Trophoblast cell (in vitro differentiated cells and primary cell): ENCODE measurements at regions not wholly inside any gene's neighbourhood (a gene's known extent, or its start where the extent isn't known, plus 50 kb on each side); places are given as distances from the start of the nearest gene placed in this dataset.

ENCODE experiments used
- DNase-seq, 2 donors: peaks; one replicate each; pipeline ENCODE4 v3.0.0-alpha.2; 2016
- H2AFZ ChIP-seq: 2 replicates; pipeline ENCODE4 v1.6.1; 2013; ENCODE audit warnings: low read length, moderate library complexity, mild to moderate bottlenecking; ENCODE audit not compliant: insufficient read depth, poor library complexity
- H2AK5ac ChIP-seq: 2 replicates; pipeline ENCODE4 v1.6.1; 2013; ENCODE audit warnings: mild to moderate bottlenecking, low read length
- H2BK120ac ChIP-seq: 2 replicates; pipeline ENCODE4 v1.6.1; 2013; ENCODE audit warnings: low read length, mild to moderate bottlenecking, moderate library complexity; ENCODE audit not compliant: insufficient read depth, poor library complexity
- H2BK12ac ChIP-seq: 2 replicates; pipeline ENCODE4 v1.6.1; 2013; ENCODE audit warnings: mild to moderate bottlenecking, low read length, moderate library complexity
- H2BK5ac ChIP-seq: 2 replicates; pipeline ENCODE4 v1.6.1; 2013; ENCODE audit warnings: low read length, low read depth, moderate library complexity, mild to moderate bottlenecking; ENCODE audit not compliant: poor library complexity
- H3K14ac ChIP-seq: 2 replicates; pipeline ENCODE4 v1.6.1; 2013; ENCODE audit warnings: mild to moderate bottlenecking, low read length
- H3K18ac ChIP-seq: 2 replicates; pipeline ENCODE4 v1.6.1; 2013; ENCODE audit warnings: mild to moderate bottlenecking, low read length
- H3K23ac ChIP-seq: 2 replicates; pipeline ENCODE4 v1.6.1; 2013; ENCODE audit warnings: low read length
- H3K27ac ChIP-seq: 2 replicates; pipeline ENCODE4 v1.5.1; 2013; ENCODE audit warnings: low read depth, mild to moderate bottlenecking, inconsistent platforms, low read length, moderate library complexity
- H3K27me3 ChIP-seq: 2 replicates; pipeline ENCODE4 v1.6.1; 2013; ENCODE audit warnings: inconsistent platforms, mild to moderate bottlenecking, low read length, moderate library complexity; ENCODE audit not compliant: insufficient read depth
- H3K36me3 ChIP-seq, 2 experiments: 1 replicate in 1 of 2; 2 replicates in 1 of 2; pipeline ENCODE4 v1.6.1; 2013; ENCODE audit warnings: low read length in 2 of 2, mild to moderate bottlenecking in 2 of 2, moderate library complexity in 1 of 2; ENCODE audit not compliant: insufficient read depth in 2 of 2, control insufficient read depth in 1 of 2
- H3K4ac ChIP-seq: 2 replicates; pipeline ENCODE4 v1.6.1; 2013; ENCODE audit warnings: low read depth, mild to moderate bottlenecking, low read length, moderate library complexity
- H3K4me1 ChIP-seq, 2 experiments: 1 replicate in 1 of 2; 2 replicates in 1 of 2; pipeline ENCODE4 v1.6.1; 2013; ENCODE audit warnings: low read length in 2 of 2, mild to moderate bottlenecking in 2 of 2, moderate library complexity in 1 of 2; ENCODE audit not compliant: insufficient read depth in 2 of 2, control insufficient read depth in 1 of 2
- H3K4me2 ChIP-seq: 2 replicates; pipeline ENCODE4 v1.6.1; 2013; ENCODE audit warnings: inconsistent platforms, mild to moderate bottlenecking, low read length, moderate library complexity
- H3K4me3 ChIP-seq: 2 replicates; pipeline ENCODE4 v1.5.1; 2013; ENCODE audit warnings: mild to moderate bottlenecking, low read depth, low read length, inconsistent platforms
- H3K79me1 ChIP-seq: one replicate; pipeline ENCODE4 v1.6.1; 2013; ENCODE audit warnings: low read length
- H3K79me2 ChIP-seq: 2 replicates; pipeline ENCODE4 v1.6.1; 2013; ENCODE audit warnings: low read length, mild to moderate bottlenecking; ENCODE audit not compliant: control insufficient read depth, insufficient read depth, poor library complexity
- H3K9ac ChIP-seq: 2 replicates; pipeline ENCODE4 v1.6.1; 2013; ENCODE audit warnings: mild to moderate bottlenecking, low read length
- H3K9me3 ChIP-seq: 2 replicates; pipeline ENCODE4 v1.6.1; 2013; ENCODE audit warnings: low read depth, mild to moderate bottlenecking, control low read depth, inconsistent platforms, low read length; ENCODE audit not compliant: insufficient read depth
- H4K12ac ChIP-seq: 2 replicates; pipeline ENCODE4 v1.6.1; 2013; ENCODE audit warnings: low read depth, mild to moderate bottlenecking, low read length, moderate library complexity
- H4K8ac ChIP-seq: 2 replicates; pipeline ENCODE4 v1.6.1; 2013; ENCODE audit warnings: low read depth, mild to moderate bottlenecking, low read length, moderate library complexity
- H4K91ac ChIP-seq: one replicate; pipeline ENCODE4 v1.6.1; 2013; ENCODE audit warnings: low read depth, mild to moderate bottlenecking, low read length, moderate library complexity
- WGBS: extraction: QIAGEN DNeasy Blood & Tissue Kit; methylation state at CpG from one replicate; pipeline ENCODE4 v1.1.7; 2013; ENCODE audit warnings: missing lambda C conversion rate; ENCODE audit not compliant: insufficient read length, insufficient coverage; ENCODE audit errors: extremely low coverage; 5-methylcytosine and 5-hydroxymethylcytosine counted together

GRCh38 chr1:57989877-57990276, 556.6 kb downstream of the OMA1 start:
- WGBS, result no CpG with 5 or more reads among the region's 1 CpG
- no peak overlapping the region for H3K18ac ChIP-seq

GRCh38 chr1:57987523-57987922, 559.0 kb downstream of the OMA1 start:
- Histone ChIP-seq H3K9ac (no peak overlapping the region), H3K23ac (no peak overlapping the region), H3K4ac (no peak overlapping the region), H4K12ac (no peak overlapping the region), H3K36me3 (no peaks in the 10 kb centered on the region), H4K91ac (no peak overlapping the region), H3K79me2 (no peaks in the 10 kb centered on the region), H3K27me3 (no peaks in the 10 kb centered on the region), H3K4me2 (no peak overlapping the region), H3K4me1 (no peaks in the 10 kb centered on the region), H4K8ac (no peak overlapping the region), H2BK120ac (no peak overlapping the region), H3K79me1 (no peaks in the 10 kb centered on the region), H3K18ac (no peak overlapping the region), H3K4me3 (no peak overlapping the region), H3K9me3 (no peaks in the 10 kb centered on the region), H2BK12ac (no peak overlapping the region), H3K14ac (no peak overlapping the region), H3K27ac (no peak overlapping the region), H2AFZ (no peak overlapping the region), H2BK5ac (no peak overlapping the region), H2AK5ac (no peak overlapping the region)
- no peak for DNase-seq
- WGBS, result no CpG with 5 or more reads among the region's 4 CpGs

More at GRCh38 chr1:57989877-57990276, 556.6 kb downstream of the OMA1 start:
- H3K79me1 ChIP-seq, result no peaks in the 10 kb centered on the region
- no peak overlapping the region for H4K91ac ChIP-seq
- no peaks in the 10 kb centered on the region for H3K36me3 ChIP-seq
- H3K9me3 ChIP-seq, result no peaks in the 10 kb centered on the region
- H2BK12ac ChIP-seq, result no peak overlapping the region
- H3K4me2 ChIP-seq, result no peak overlapping the region
- H3K4me1 ChIP-seq, result no peaks in the 10 kb centered on the region
- no peaks in the 10 kb centered on the region for H3K79me2 ChIP-seq
- H2AK5ac ChIP-seq, result no peak overlapping the region
- DNase-seq, result no peak
- H2AFZ ChIP-seq, result no peak overlapping the region
- no peak overlapping the region for H3K4ac ChIP-seq
- no peak overlapping the region for H3K9ac ChIP-seq
- no peak overlapping the region for H3K4me3 ChIP-seq
- H3K27me3 ChIP-seq, result no peaks in the 10 kb centered on the region
- no peak overlapping the region for H3K27ac ChIP-seq
- H4K8ac ChIP-seq, result no peak overlapping the region
- no peak overlapping the region for H3K23ac ChIP-seq
- no peak overlapping the region for H2BK120ac ChIP-seq
- H2BK5ac ChIP-seq, result no peak overlapping the region
- H4K12ac ChIP-seq, result no peak overlapping the region
- no peak overlapping the region for H3K14ac ChIP-seq

DNA sequence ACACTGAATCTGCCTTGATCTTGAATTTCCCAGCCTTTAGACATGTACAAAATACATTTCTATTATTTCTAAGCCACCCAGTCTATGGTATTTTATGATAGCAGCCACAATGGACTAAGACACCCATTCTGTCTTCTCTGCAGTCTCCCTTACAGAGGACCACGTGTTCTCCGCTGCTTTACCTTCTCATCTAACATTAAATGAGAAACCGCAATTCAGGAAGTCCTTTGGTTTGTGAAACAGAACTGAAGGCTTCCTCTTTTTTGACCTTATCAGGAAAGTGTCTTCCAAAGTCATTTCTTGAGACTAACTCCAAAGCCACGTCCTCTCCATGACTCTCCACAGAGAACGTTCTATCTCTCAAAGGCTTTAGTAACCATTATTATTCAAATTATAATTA, 560.1 kb downstream of the OMA1 start:
- H3K4me2 ChIP-seq, result no peak overlapping the region
- H3K4me3 ChIP-seq, result no peak overlapping the region
- no peak overlapping the region for H2BK5ac ChIP-seq
- no CpG with 5 or more reads among the region's 5 CpGs for WGBS
- H3K79me2 ChIP-seq, result no peaks in the 10 kb centered on the region
- no peak overlapping the region for H2BK120ac ChIP-seq
- H3K23ac ChIP-seq, result no peak overlapping the region
- H3K27ac ChIP-seq, result no peak overlapping the region
- no peak overlapping the region for H3K18ac ChIP-seq
- H3K14ac ChIP-seq, result no peak overlapping the region
- no peak overlapping the region for H3K9ac ChIP-seq
- no peaks in the 10 kb centered on the region for H3K9me3 ChIP-seq
- no peaks in the 10 kb centered on the region for H3K27me3 ChIP-seq
- no peak overlapping the region for H4K91ac ChIP-seq
- no peak overlapping the region for H3K4ac ChIP-seq
- H3K36me3 ChIP-seq, result no peaks in the 10 kb centered on the region
- H4K8ac ChIP-seq, result no peak overlapping the region
- no peaks in the 10 kb centered on the region for H3K79me1 ChIP-seq
- no peak overlapping the region for H2BK12ac ChIP-seq
- H2AK5ac ChIP-seq, result no peak overlapping the region
- H2AFZ ChIP-seq, result no peak overlapping the region
- no peaks in the 10 kb centered on the region for H3K4me1 ChIP-seq
- no peak overlapping the region for H4K12ac ChIP-seq
- no peak for DNase-seq

DNA sequence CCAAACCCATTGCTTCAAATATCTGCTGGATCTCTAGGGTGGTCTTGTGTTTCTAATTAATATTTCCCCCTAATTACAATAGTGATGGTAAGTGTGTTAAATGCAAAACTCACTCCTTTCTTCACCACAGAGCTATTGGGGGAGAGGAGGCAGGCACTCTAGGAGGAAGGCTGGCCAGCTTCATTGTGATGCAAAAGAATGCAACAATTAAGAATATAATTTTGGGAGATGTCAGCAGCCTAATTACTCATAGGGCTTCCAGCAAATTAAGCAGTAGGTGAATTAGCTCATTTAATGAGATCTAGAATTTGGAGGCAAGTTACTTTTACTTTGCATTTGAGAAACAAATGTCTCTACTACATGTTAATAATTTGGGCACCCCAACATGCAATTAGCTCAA, 560.4 kb upstream of the DAB1 start:
- H3K79me2 ChIP-seq, result no peaks in the 10 kb centered on the region
- H3K27me3 ChIP-seq, result no peaks in the 10 kb centered on the region

More for the DNA sequence above, 560.4 kb upstream of the DAB1 start:
- H3K4me2 ChIP-seq, result no peak overlapping the region
- no peak overlapping the region for H2BK5ac ChIP-seq
- no peaks in the 10 kb centered on the region for H3K9me3 ChIP-seq
- H2BK12ac ChIP-seq, result no peak overlapping the region
- no peak overlapping the region for H2BK120ac ChIP-seq
- no peak overlapping the region for H3K27ac ChIP-seq
- no peaks in the 10 kb centered on the region for H3K36me3 ChIP-seq
- H4K91ac ChIP-seq, result no peak overlapping the region
- H3K23ac ChIP-seq, result no peak overlapping the region
- no peak overlapping the region for H3K14ac ChIP-seq
- DNase-seq, result no peak
- H3K4ac ChIP-seq, result no peak overlapping the region
- H4K12ac ChIP-seq, result no peak overlapping the region
- no peaks in the 10 kb centered on the region for H3K4me1 ChIP-seq
- no peaks in the 10 kb centered on the region for H3K79me1 ChIP-seq
- no peak overlapping the region for H3K4me3 ChIP-seq
- H2AFZ ChIP-seq, result no peak overlapping the region
- H3K9ac ChIP-seq, result no peak overlapping the region
- H2AK5ac ChIP-seq, result no peak overlapping the region
- H3K18ac ChIP-seq, result no peak overlapping the region
- no peak overlapping the region for H4K8ac ChIP-seq
